HG03066 (cell line): ENCODE measurements at regions not wholly inside any gene's neighbourhood (a gene's known extent, or its start where the extent isn't known, plus 50 kb on each side); places are given as distances from the start of the nearest gene placed in this dataset.
"Not testable (repeated sequence)": the region's sequence is repeated elsewhere in the genome, so short reads cannot be mapped to it uniquely, and the experiment has no call there.

Source experiments
- ATAC-seq: cut with Tn5 transposase; IDR thresholded peaks from one replicate; pipeline ENCODE4 v1.9.1; 2021; ENCODE audit warnings: low read depth; ENCODE audit not compliant: unreplicated experiment

GRCh38 chr3:35291471-35292236 is 347.7 kb upstream of the ARPP21 start:
- no peak for ATAC-seq

GRCh38 chr3:35292568-35292967 is 346.8 kb upstream of the ARPP21 start:
- ATAC-seq: no peak

GRCh38 chr3:35295906-35296305 is 343.4 kb upstream of the ARPP21 start:
- no peak for ATAC-seq

GRCh38 chr3:35296533-35296932 is 342.8 kb upstream of the ARPP21 start:
- peak; percentile 55 for ATAC-seq

- not testable (repeated sequence) for ATAC-seq
Observed at GRCh38 chr3:35296944-35297343, 342.4 kb upstream of the ARPP21 start.

GRCh38 chr3:35305406-35305805 is 333.9 kb upstream of the ARPP21 start:
- no peak for ATAC-seq

GRCh38 chr3:35307296-35307695 is 332.0 kb upstream of the ARPP21 start:
- no peak for ATAC-seq

- not testable (repeated sequence) for ATAC-seq
Observed at GRCh38 chr3:35316841-35317240, 322.5 kb upstream of the ARPP21 start.

- ATAC-seq: no peak
Observed at GRCh38 chr3:35320646-35321407, 318.5 kb upstream of the ARPP21 start.

GRCh38 chr3:35322070-35322469 is 317.3 kb upstream of the ARPP21 start:
- no peak for ATAC-seq

- ATAC-seq: no peak
Observed at GRCh38 chr3:35335703-35336102, 303.6 kb upstream of the ARPP21 start.

GRCh38 chr3:35336601-35337000 is 302.7 kb upstream of the ARPP21 start:
- ATAC-seq: no peak

- no peak for ATAC-seq
Observed at GRCh38 chr3:35338186-35338585, 301.1 kb upstream of the ARPP21 start.

GRCh38 chr3:35380196-35380595 is 259.1 kb upstream of the ARPP21 start:
- ATAC-seq: no peak

- no peak for ATAC-seq
Observed at GRCh38 chr3:35383216-35383615, 256.1 kb upstream of the ARPP21 start.

GRCh38 chr3:35383719-35384555 is 255.4 kb upstream of the ARPP21 start:
- no peak for ATAC-seq

GRCh38 chr3:35385271-35385670 is 254.1 kb upstream of the ARPP21 start:
- ATAC-seq: no peak

GRCh38 chr3:35389907-35390306 is 249.4 kb upstream of the ARPP21 start:
- ATAC-seq: no peak

GRCh38 chr3:35392187-35392586 is 247.1 kb upstream of the ARPP21 start:
- no peak for ATAC-seq

- no peak for ATAC-seq
Observed at GRCh38 chr3:35393901-35394799, 245.2 kb upstream of the ARPP21 start.
